ENCODE measurements at regions not wholly inside any gene's neighbourhood (a gene's known extent, or its start where the extent isn't known, plus 50 kb on each side); places are given as distances from the start of the nearest gene placed in this dataset.

- TF ChIP-seq CTCF (IDR thresholded peaks at IDR 0.05; ENCODE audit: control extremely low read depth in 1 of 3, insufficient read depth in 1 of 3, low read depth in 1 of 3, low read length in 3 of 3) (no peak), FOSL1 (IDR thresholded peaks at IDR 0.05; ENCODE audit: insufficient read depth, low read depth, low read length) (no peak), NANOG (IDR thresholded peaks at IDR 0.05; ENCODE audit: insufficient read depth, low read depth, low read length, poor library complexity, severe bottlenecking) (no peak)
Observed at GRCh38 chr9:134258828-134259546, 67.3 kb upstream of the RXRA start (continued).
